ENCODE measurements at regions not wholly inside any gene's neighbourhood (a gene's known extent, or its start where the extent isn't known, plus 50 kb on each side); places are given as distances from the start of the nearest gene placed in this dataset.

- TF ChIP-seq CTCF (IDR thresholded peaks at IDR 0.05; ENCODE audit: low read depth, low read length) (no peak), EZH2phosphoT487 (IDR thresholded peaks at IDR 0.05; ENCODE audit: low read depth) (no peak)
Measured at GRCh38 chr16:87152221-87152755, 164.9 kb downstream of the C16orf95 start.
